HepG2 (cell line): ENCODE measurements at regions not wholly inside any gene's neighbourhood (a gene's known extent, or its start where the extent isn't known, plus 50 kb on each side); places are given as distances from the start of the nearest gene placed in this dataset.
"Not testable (repeated sequence)": the region's sequence is repeated elsewhere in the genome, so short reads cannot be mapped to it uniquely, and the experiment has no call there.

Experiments used
- ATAC-seq: fragments of 200-7000 bp; cut with Tn5 transposase; 3 replicates; pipeline ENCODE4 v1.9.1; 2020; ENCODE audit warnings: mild to moderate bottlenecking, moderate library complexity
- BruUV-seq: library from RNA; stranded (reverse); fragments of 400-500 nt; replicated peaks from 2 replicates; lab custom pipeline; 2021; lab: Mats Ljungman, UMichigan
- CTCF ChIA-PET: fragments of 300-600 bp; formaldehyde crosslinking; extraction: SDS; loops from one replicate; lab custom pipeline; 2021; ENCODE audit warnings: low total read pairs, inconsistent platforms, low intra/inter-chr PET ratio; lab: Yijun Ruan, JAX
- POLR2A ChIA-PET: fragments of 350-600 bp; sonication (Branson Sonifier 250); formaldehyde crosslinking; loops from one replicate; lab custom pipeline; 2020; ENCODE audit warnings: antibody characterized with exemption, inconsistent platforms; lab: Yijun Ruan, JAX
- DNase-seq: peaks from one replicate; pipeline ENCODE4 v3.0.0-alpha.2; 2015; ENCODE audit warnings: low spot score
- FAIRE-seq: peaks from 3 replicates; lab custom pipeline; 2011; peaks lifted over from hg19 to GRCh38; lab: Jason Lieb, UNC
- H2AFZ ChIP-seq: one replicate; pipeline ENCODE4 v1.6.1; 2011; ENCODE audit warnings: low read length, inconsistent platforms
- H3K27ac ChIP-seq: fragments of 300-600 bp; 3 replicates; pipeline ENCODE4 v1.8.0; 2011; ENCODE audit warnings: mixed run types, mild to moderate bottlenecking, mixed read lengths, low read length, inconsistent platforms; ENCODE audit not compliant: insufficient read depth; ENCODE audit errors: extremely low read length
- H3K27me3 ChIP-seq, 2 experiments: fragments of 200-600 bp in 1 of 2; 2 replicates in 1 of 2; 3 replicates in 1 of 2; pipeline versions ENCODE4 v1.6.0 to v1.8.0; 2011; ENCODE audit warnings: low read length in 2 of 2, mild to moderate bottlenecking in 2 of 2, moderate library complexity in 2 of 2, inconsistent platforms in 1 of 2; ENCODE audit not compliant: insufficient read depth in 2 of 2, control insufficient read depth in 1 of 2
- H3K36me3 ChIP-seq, 2 experiments: fragments of 200-600 bp in 1 of 2; replicated peaks in 1 of 2; 2 replicates in 1 of 2; 3 replicates in 1 of 2; pipeline versions ENCODE4 v1.5.1 to v1.8.0; 2011; ENCODE audit warnings: low read length in 2 of 2, inconsistent platforms in 1 of 2; ENCODE audit not compliant: insufficient read depth in 2 of 2, control insufficient read depth in 1 of 2
- H3K4me1 ChIP-seq: 2 replicates; pipeline ENCODE4 v1.5.1; 2012; ENCODE audit warnings: low read length, inconsistent platforms; ENCODE audit not compliant: insufficient read depth
- H3K4me2 ChIP-seq: 2 replicates; pipeline ENCODE4 v1.6.0; 2011; ENCODE audit warnings: low read depth, low read length, inconsistent platforms
- H3K4me3 ChIP-seq, 3 experiments: fragments of 200-600 bp in 1 of 3; sonication (generic), shearing (Covaris generic) in 1 of 3; replicated peaks in 1 of 3; 2 replicates each; pipeline ENCODE4 v1.5.1; 2011 to 2016; ENCODE audit warnings: low read length in 3 of 3, inconsistent platforms in 2 of 3, low read depth in 2 of 3, mild to moderate bottlenecking in 2 of 3, control low read depth in 1 of 3, mixed read lengths in 1 of 3; ENCODE audit not compliant: insufficient read depth in 1 of 3
- H3K79me2 ChIP-seq: one replicate; pipeline ENCODE4 v1.6.1; 2011; ENCODE audit warnings: low read length, inconsistent platforms; ENCODE audit not compliant: insufficient read depth
- H3K9ac ChIP-seq: 2 replicates; pipeline ENCODE4 v1.6.0; 2011; ENCODE audit warnings: mild to moderate bottlenecking, low read depth, low read length, inconsistent platforms; ENCODE audit not compliant: insufficient read depth
- H3K9me3 ChIP-seq: 2 replicates; pipeline ENCODE4 v1.5.1; 2012; ENCODE audit warnings: mild to moderate bottlenecking, low read length
- H4K20me1 ChIP-seq: 2 replicates; pipeline ENCODE4 v1.6.0; 2011; ENCODE audit warnings: inconsistent platforms, mild to moderate bottlenecking, low read length, moderate library complexity; ENCODE audit not compliant: insufficient read depth
- ESRRA ChIP-seq: sonication (generic); formaldehyde crosslinking; IDR thresholded peaks from 2 replicates; pipeline ENCODE4 v1.5.1; 2020; ENCODE audit warnings: mild to moderate bottlenecking, low read depth, missing genetic modification reagents
- ZNF335 ChIP-seq: sonication (generic); formaldehyde crosslinking; IDR thresholded peaks from 2 replicates; pipeline ENCODE4 v1.4.0; 2020; ENCODE audit warnings: missing genetic modification reagents
- ZNF577 ChIP-seq: sonication (generic); formaldehyde crosslinking; IDR thresholded peaks from 2 replicates; pipeline ENCODE4 v1.4.0; 2020; ENCODE audit warnings: mild to moderate bottlenecking, low read depth, missing genetic modification reagents, borderline replicate concordance
- WGBS: methylation state at CpG from one replicate; pipeline ENCODE4 v1.1.6; 2017; ENCODE audit warnings: low lambda C conversion rate; 5-methylcytosine and 5-hydroxymethylcytosine counted together
- in situ Hi-C: cut with HindIII; loops from 2 replicates; pipeline ENCODE4 v1.10.0; 2017; ENCODE audit warnings: low pct_unique_long_range_greater_than_20kb; ENCODE audit not compliant: extremely low pct_ligation_motif_present
- intact Hi-C: fragments of 100-400 bp; cut with micrococcal nuclease; formaldehyde crosslinking; loops from one replicate; pipeline ENCODE4 v1.10.0; 2022; ENCODE audit not compliant: unreplicated experiment
- TF ChIP-seq, protein P1 (sequence below): sonication (generic); formaldehyde crosslinking; conservative IDR thresholded peaks from 2 replicates; pipeline ENCODE4 v1.5.0; 2020; ENCODE audit warnings: missing genetic modification reagents
- TF ChIP-seq, protein P2 (sequence below): sonication (generic); formaldehyde crosslinking; IDR thresholded peaks from 2 replicates; pipeline ENCODE4 v1.4.0; 2020; ENCODE audit warnings: missing genetic modification reagents, borderline replicate concordance
- TF ChIP-seq, protein P3 (sequence below): sonication (generic); formaldehyde crosslinking; IDR thresholded peaks from 2 replicates; pipeline ENCODE4 v1.8.1; 2023; ENCODE audit warnings: mild to moderate bottlenecking, inconsistent platforms, moderate library complexity, missing genetic modification reagents, borderline replicate concordance

DNA sequence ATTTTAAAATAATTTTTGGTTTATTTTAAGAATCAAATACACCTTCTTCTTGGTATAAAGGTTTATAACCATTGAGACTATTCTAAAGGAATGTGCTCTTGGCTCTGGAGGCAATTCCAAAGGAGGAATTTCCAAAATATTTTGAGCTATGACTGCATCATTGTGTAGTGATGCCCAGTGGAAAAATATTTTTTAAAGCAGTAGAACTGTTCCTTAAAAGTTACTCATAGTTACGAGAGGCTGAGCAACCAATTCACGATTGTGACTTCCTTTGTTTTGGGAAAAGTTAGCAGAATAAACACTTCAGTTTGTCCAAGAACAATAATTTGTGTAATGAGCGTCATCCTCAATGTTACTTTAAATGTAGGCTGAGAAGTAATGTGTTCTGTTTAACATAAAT is 233.6 kb downstream of the BAMBI start:
- no peak overlapping the region for H3K27ac ChIP-seq
- in situ Hi-C loops = no loop called here
- no peak for DNase-seq
- ATAC-seq = no peak
- no peak overlapping the region for H3K9ac ChIP-seq
- no peaks in the 10 kb centered on the region for H3K36me3 ChIP-seq
- no peaks in the 10 kb centered on the region; a peak in 1 of 5 replicates for H3K27me3 ChIP-seq
- peaks cover 61% of the 10 kb centered on the region for H3K4me1 ChIP-seq
- H2AFZ ChIP-seq = no peak overlapping the region
- BruUV-seq = no TSS peak
- WGBS = 64% methylated on average over 3 of the region's 3 CpGs
- H3K9me3 ChIP-seq = no peaks in the 10 kb centered on the region
- CTCF ChIA-PET = no interaction called here
- POLR2A ChIA-PET = no interaction called here
- intact Hi-C loops = no loop called here
- no peak for FAIRE-seq
- no peak overlapping the region for H3K4me2 ChIP-seq
- no peak overlapping the region for H3K4me3 ChIP-seq
- no peaks in the 10 kb centered on the region for H4K20me1 ChIP-seq
- no peaks in the 10 kb centered on the region for H3K79me2 ChIP-seq
- TF ChIP-seq ESRRA (no peak), ZNF577 (CRISPR knock-in tag) (no peak), ZNF335 (no peak)
- TF ChIP-seq, protein P1, sequence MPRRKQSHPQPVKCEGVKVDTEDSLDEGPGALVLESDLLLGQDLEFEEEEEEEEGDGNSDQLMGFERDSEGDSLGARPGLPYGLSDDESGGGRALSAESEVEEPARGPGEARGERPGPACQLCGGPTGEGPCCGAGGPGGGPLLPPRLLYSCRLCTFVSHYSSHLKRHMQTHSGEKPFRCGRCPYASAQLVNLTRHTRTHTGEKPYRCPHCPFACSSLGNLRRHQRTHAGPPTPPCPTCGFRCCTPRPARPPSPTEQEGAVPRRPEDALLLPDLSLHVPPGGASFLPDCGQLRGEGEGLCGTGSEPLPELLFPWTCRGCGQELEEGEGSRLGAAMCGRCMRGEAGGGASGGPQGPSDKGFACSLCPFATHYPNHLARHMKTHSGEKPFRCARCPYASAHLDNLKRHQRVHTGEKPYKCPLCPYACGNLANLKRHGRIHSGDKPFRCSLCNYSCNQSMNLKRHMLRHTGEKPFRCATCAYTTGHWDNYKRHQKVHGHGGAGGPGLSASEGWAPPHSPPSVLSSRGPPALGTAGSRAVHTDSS (CRISPR knock-in tag) = no peak
- TF ChIP-seq, protein P2, sequence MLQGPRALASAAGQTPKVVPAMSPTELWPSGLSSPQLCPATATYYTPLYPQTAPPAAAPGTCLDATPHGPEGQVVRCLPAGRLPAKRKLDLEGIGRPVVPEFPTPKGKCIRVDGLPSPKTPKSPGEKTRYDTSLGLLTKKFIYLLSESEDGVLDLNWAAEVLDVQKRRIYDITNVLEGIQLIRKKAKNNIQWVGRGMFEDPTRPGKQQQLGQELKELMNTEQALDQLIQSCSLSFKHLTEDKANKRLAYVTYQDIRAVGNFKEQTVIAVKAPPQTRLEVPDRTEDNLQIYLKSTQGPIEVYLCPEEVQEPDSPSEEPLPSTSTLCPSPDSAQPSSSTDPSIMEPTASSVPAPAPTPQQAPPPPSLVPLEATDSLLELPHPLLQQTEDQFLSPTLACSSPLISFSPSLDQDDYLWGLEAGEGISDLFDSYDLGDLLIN (CRISPR knock-in tag) = no peak
- TF ChIP-seq, protein P3, sequence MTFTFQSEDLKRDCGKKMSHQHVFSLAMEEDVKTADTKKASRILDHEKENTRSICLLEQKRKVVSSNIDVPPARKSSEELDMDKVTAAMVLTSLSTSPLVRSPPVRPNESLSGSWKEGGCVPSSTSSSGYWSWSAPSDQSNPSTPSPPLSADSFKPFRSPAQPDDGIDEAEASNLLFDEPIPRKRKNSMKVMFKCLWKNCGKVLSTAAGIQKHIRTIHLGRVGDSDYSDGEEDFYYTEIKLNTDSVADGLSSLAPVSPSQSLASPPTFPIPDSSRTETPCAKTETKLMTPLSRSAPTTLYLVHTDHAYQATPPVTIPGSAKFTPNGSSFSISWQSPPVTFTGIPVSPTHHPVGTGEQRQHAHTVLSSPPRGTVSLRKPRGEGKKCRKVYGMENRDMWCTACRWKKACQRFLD (CRISPR knock-in tag) = no peak

DNA sequence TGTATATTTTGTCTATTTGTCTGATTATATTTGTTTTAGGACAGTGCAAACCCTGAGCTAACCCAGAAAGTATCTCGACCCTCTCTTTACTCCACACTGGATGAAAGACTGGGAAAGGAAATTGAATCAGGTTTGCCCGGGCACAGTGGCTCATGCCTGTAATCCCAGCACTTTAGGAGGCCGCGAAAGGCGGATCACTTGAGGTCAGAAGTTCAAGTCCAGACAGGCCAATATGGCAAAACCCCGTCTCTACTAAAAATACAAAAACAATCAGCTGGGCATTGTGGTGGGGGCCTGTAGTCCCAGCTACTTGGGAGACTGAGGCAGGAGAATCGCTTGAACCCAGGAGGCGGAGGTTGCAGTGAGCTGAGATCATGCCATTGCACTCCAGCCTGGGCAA is 234.2 kb downstream of the BAMBI start:
- intact Hi-C loops, DNase-seq, BruUV-seq, H3K4me2 ChIP-seq, ATAC-seq, FAIRE-seq, H3K79me2 ChIP-seq, H3K4me3 ChIP-seq, H4K20me1 ChIP-seq, H3K27me3 ChIP-seq, H3K36me3 ChIP-seq, H3K27ac ChIP-seq, H3K9me3 ChIP-seq, CTCF ChIA-PET, POLR2A ChIA-PET, H3K9ac ChIP-seq, in situ Hi-C loops, H2AFZ ChIP-seq: not testable (repeated sequence)
- H3K4me1 ChIP-seq = peaks cover 61% of the 10 kb centered on the region
- 61% methylated on average over 8 of the region's 8 CpGs for WGBS
